Mesodermal cell (in vitro differentiated cells): ENCODE measurements at regions not wholly inside any gene's neighbourhood (a gene's known extent, or its start where the extent isn't known, plus 50 kb on each side); places are given as distances from the start of the nearest gene placed in this dataset.
"Not testable (repeated sequence)": the region's sequence is repeated elsewhere in the genome, so short reads cannot be mapped to it uniquely, and the experiment has no call there.

Experiments used
- H3K27ac ChIP-seq: 2 replicates; pipeline ENCODE4 v1.7.0; 2013; ENCODE audit warnings: mild to moderate bottlenecking, low read depth, low read length, moderate library complexity; ENCODE audit not compliant: severe bottlenecking
- H3K36me3 ChIP-seq: 2 replicates; pipeline ENCODE4 v1.7.1; 2013; ENCODE audit warnings: mild to moderate bottlenecking, low read length, moderate library complexity; ENCODE audit not compliant: control insufficient read depth, insufficient read depth
- H3K4me1 ChIP-seq: one replicate; pipeline ENCODE4 v1.7.1; 2013; ENCODE audit warnings: mild to moderate bottlenecking, low read length; ENCODE audit not compliant: insufficient read depth, control insufficient read depth, poor library complexity, severe bottlenecking
- H3K4me3 ChIP-seq: 2 replicates; pipeline ENCODE4 v1.7.0; 2013; ENCODE audit warnings: low read length, control low read depth, mild to moderate bottlenecking; ENCODE audit not compliant: insufficient read depth, poor library complexity, severe bottlenecking; ENCODE audit errors: extremely low read depth
- H3K9me3 ChIP-seq: 2 replicates; pipeline ENCODE4 v1.7.1; 2013; ENCODE audit warnings: mild to moderate bottlenecking, low read length, moderate library complexity; ENCODE audit not compliant: control insufficient read depth
- WGBS, 2 experiments: methylation state at CpG; one replicate each; pipeline ENCODE4 v1.1.5; 2013; ENCODE audit warnings: missing lambda C conversion rate in 2 of 2; ENCODE audit not compliant: insufficient coverage in 2 of 2; 5-methylcytosine and 5-hydroxymethylcytosine counted together

DNA sequence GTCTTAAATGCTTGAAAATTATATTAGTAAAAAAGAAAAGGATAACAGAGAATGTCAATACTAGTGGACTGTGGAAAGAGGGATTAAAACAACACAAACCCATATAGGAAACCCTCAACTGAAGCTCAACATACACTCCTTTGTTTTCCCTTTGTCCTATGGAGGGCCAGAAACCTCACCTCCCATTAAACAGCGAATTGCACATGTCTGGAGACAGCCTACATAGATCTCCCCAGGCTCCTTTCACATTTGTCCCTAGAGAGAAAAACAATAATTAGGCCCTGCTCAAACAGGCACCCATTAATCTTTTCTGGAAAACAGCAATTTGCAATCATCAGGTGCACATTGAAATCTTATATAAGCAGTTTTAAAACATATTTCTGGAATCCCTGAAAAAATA is 87.6 kb upstream of the SEMA3D start:
- no peak overlapping the region for H3K4me3 ChIP-seq
- H3K27ac ChIP-seq: no peak overlapping the region
- no peaks in the 10 kb centered on the region for H3K4me1 ChIP-seq
- H3K36me3 ChIP-seq: no peaks in the 10 kb centered on the region
- 50 to 58% methylated on average over 1 of the region's 1 CpG for WGBS, 2 experiments
- no peaks in the 10 kb centered on the region for H3K9me3 ChIP-seq

DNA sequence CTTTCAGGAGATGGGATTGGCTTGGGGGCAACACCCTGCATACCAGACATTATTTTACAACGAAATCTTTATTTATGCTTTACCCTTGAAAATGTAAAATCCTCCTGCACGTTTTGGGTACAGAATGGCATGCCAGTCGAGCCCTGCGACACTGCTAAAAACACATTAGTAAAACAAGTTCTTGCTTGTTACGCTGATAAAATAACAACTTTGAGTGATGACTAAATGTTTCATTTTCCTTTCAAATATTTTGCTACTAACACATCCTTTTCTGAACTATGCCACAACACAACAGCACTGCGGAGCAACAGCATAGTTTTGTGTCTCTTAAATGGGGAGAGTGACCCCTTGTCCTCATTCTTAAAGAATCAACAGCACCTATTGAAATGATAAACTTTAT is 76.0 kb upstream of the SEMA3D start:
- H3K36me3 ChIP-seq: no peaks in the 10 kb centered on the region
- 70 to 85% methylated on average over 3 to 4 of the region's 6 CpGs for WGBS, 2 experiments
- no peak overlapping the region for H3K27ac ChIP-seq
- peaks cover 4% of the 10 kb centered on the region for H3K4me1 ChIP-seq
- H3K4me3 ChIP-seq: no peak overlapping the region
- no peaks in the 10 kb centered on the region for H3K9me3 ChIP-seq

- 90 to 100% methylated on average over 1 of the region's 2 CpGs for WGBS, 2 experiments
Observed at GRCh38 chr7:85261336-85261735, 74.5 kb upstream of the SEMA3D start.

DNA sequence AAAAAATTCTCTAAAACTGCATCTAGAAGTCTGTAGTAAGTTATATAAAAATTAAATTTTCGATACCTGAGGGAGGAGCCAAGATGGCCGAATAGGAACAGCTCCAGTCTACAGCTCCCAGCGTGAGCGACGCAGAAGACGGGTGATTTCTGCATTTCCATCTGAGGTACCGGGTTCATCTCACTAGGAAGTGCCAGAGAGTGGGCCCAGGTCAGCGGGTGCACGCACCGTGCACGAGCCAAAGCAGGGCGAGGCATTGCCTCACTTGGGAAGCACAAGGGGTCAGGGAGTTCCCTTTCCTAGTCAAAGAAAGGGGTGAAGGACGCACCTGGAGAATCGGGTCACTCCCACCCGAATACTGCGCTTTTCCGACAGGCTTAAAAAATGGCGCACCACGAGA is 62.9 kb upstream of the SEMA3D start:
- H3K27ac ChIP-seq, H3K4me3 ChIP-seq, H3K36me3 ChIP-seq, H3K9me3 ChIP-seq, H3K4me1 ChIP-seq: not testable (repeated sequence)
- 95 to 96% methylated on average over 16 to 18 of the region's 19 CpGs for WGBS, 2 experiments

More at GRCh38 chr7:85261336-85261735, 74.5 kb upstream of the SEMA3D start:
- H3K4me1 ChIP-seq: peaks cover 4% of the 10 kb centered on the region
- no peaks in the 10 kb centered on the region for H3K36me3 ChIP-seq
- no peak overlapping the region for H3K4me3 ChIP-seq
- H3K9me3 ChIP-seq: no peaks in the 10 kb centered on the region
- no peak overlapping the region for H3K27ac ChIP-seq

DNA sequence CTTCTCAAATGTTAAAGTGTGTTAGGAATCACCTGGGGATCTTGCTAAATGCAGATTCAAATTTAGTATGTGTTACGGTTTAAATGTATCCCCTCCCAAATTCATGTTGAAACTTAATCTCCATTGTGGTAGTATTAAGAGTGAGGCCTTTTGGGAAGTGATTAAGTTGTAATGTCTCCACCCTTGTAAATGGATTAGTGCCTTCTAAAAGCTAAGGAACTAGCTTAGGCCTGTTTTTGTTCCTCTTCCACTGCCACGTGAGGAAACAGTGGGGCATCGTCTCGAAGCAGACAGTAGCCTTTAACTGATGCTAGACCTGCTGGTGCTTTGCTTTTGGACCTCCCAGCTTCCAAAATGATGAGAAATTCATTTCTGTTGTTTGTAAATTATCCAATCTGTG is 52.3 kb upstream of the SEMA3D start:
- WGBS, 2 experiments: 60 to 89% methylated on average over 1 to 3 of the region's 4 CpGs
- Histone ChIP-seq H3K4me1 (no peaks in the 10 kb centered on the region), H3K9me3 (no peaks in the 10 kb centered on the region), H3K36me3 (no peaks in the 10 kb centered on the region), H3K4me3 (no peak overlapping the region), H3K27ac (no peak overlapping the region)

DNA sequence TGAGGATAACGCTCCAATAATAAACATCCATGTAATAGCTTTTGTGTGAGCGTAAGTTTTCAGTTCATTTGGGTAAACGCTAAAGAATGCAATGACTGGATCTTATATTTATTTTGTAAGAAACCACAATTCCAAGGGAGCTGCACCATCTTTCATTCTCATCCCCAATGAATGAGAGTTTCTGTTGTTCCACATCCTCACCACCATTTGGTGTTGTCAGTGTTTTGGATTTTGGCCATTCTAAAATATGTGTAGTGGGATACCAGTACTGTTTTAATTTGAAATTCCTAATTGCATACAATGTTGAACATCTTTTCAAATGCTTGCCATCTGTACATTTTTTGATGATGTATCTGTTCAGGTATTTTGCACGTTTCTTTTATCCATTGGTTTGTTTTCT is 50.9 kb upstream of the SEMA3D start:
- Histone ChIP-seq H3K9me3 (no peaks in the 10 kb centered on the region), H3K36me3 (no peaks in the 10 kb centered on the region), H3K4me3 (no peak overlapping the region), H3K27ac (no peak overlapping the region), H3K4me1 (no peaks in the 10 kb centered on the region)
- WGBS, 2 experiments: no CpG with 5 or more reads among the region's 4 CpGs
